ENCODE measurements at regions not wholly inside any gene's neighbourhood (a gene's known extent, or its start where the extent isn't known, plus 50 kb on each side); places are given as distances from the start of the nearest gene placed in this dataset.

DNA sequence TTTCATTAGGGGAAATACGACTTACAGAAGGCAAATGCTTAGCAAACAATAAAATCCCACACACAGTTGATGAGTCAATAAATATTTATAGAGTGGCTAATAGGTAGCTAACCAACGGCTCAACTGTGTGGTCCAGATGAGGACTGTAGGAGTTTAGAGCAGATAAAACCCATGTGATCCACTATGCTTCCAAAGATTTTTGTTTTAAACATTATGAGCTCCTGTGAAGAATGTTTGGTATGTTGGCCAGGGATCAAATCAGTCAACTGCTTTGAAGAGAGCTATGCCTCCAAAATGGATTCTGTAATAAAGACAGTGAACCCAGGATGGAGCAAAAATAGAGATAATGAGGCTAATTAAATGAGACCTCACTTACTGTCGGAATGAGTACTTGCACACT, 72.3 kb upstream of the COL11A1 start:
- 33 to 49% methylated on average over 3 of the region's 3 CpGs for WGBS, 2 donors
- no peak for TF ChIP-seq EP300 (IDR thresholded peaks at IDR 0.05)
- TF ChIP-seq POLR2A (IDR thresholded peaks at IDR 0.05), result no peak
- TF ChIP-seq POLR2AphosphoS5 (IDR thresholded peaks at IDR 0.05), result no peak
- H3K36me3 ChIP-seq, result no peaks in the 10 kb centered on the region
- DNase-seq, result no peak
- H3K9me3 ChIP-seq, result no peaks in the 10 kb centered on the region
- no peaks in the 10 kb centered on the region for H3K27me3 ChIP-seq
- peaks cover 0 to 6% (median 1%) of the 10 kb centered on the region in 4 donors for H3K4me1 ChIP-seq
- no peak overlapping the region for H3K27ac ChIP-seq
- H3K4me3 ChIP-seq, result no peak overlapping the region
- intact Hi-C loops (cut with DNase I), result no loop called here

GRCh38 chr1:103177108-103177775, 68.9 kb upstream of the COL11A1 start:
- 75% methylated on average over 6 of the region's 6 CpGs for WGBS, 2 donors
- Histone ChIP-seq H3K4me3 (no peak overlapping the region), H3K27me3 (no peaks in the 10 kb centered on the region), H3K36me3 (no peaks in the 10 kb centered on the region), H3K4me1 (peaks cover 0 to 6% (median 1%) of the 10 kb centered on the region in 4 donors), H3K27ac (no peak overlapping the region), H3K9me3 (no peaks in the 10 kb centered on the region)
- intact Hi-C loops (cut with DNase I), result no loop called here
- TF ChIP-seq POLR2AphosphoS5 (IDR thresholded peaks at IDR 0.05) (no peak), EP300 (IDR thresholded peaks at IDR 0.05) (no peak), CTCF (IDR thresholded peaks at IDR 0.05) (no peak), POLR2A (IDR thresholded peaks at IDR 0.05) (no peak)
- no peak for DNase-seq

DNA sequence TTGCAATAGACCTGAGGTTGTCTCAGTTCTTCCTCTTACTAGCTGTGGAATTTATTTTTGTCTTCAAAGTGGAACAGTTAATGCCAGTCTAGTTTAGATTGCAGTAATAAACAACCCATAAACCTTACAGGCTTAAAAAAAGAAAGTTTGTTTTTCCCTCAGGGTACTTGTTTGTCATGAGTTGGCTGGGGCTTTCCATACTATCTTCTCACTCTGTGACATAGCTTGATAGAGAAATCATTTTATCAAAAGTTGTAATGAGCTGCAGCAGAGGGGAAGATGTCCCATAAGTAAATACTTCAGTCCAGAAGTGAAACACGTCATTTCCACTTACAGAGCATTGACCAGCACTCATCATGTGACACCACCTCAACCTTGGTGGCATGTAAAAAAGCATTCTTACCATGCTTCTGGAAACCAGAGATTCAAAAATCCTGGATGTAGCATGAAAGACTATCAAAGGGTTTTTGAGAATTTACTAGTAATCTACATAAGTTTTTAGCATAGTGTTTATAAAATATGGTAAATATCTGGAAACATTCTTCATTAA, 62.8 kb upstream of the COL11A1 start:
- intact Hi-C loops (cut with DNase I), result no loop called here
- Histone ChIP-seq H3K4me3 (no peak overlapping the region), H3K9me3 (no peaks in the 10 kb centered on the region), H3K27me3 (no peaks in the 10 kb centered on the region), H3K27ac (no peak overlapping the region), H3K36me3 (no peaks in the 10 kb centered on the region), H3K4me1 (no peaks in the 10 kb centered on the region)
- WGBS, 2 donors, result 7 to 64% methylated on average over 1 of the region's 1 CpG
- no peak for DNase-seq
- TF ChIP-seq EP300 (IDR thresholded peaks at IDR 0.05), result no peak
- TF ChIP-seq POLR2AphosphoS5 (IDR thresholded peaks at IDR 0.05), result no peak
- no peak for TF ChIP-seq CTCF (IDR thresholded peaks at IDR 0.05)
- no peak for TF ChIP-seq POLR2A (IDR thresholded peaks at IDR 0.05)

GRCh38 chr1:103170609-103171008, 62.3 kb upstream of the COL11A1 start:
- H3K9me3 ChIP-seq, result no peaks in the 10 kb centered on the region
- TF ChIP-seq CTCF (IDR thresholded peaks at IDR 0.05) (no peak), POLR2AphosphoS5 (IDR thresholded peaks at IDR 0.05) (no peak), POLR2A (IDR thresholded peaks at IDR 0.05) (no peak), EP300 (IDR thresholded peaks at IDR 0.05) (no peak)
- intact Hi-C loops (cut with DNase I), result no loop called here
- DNase-seq, result no peak
- no peaks in the 10 kb centered on the region for H3K36me3 ChIP-seq
- H3K4me1 ChIP-seq, result no peaks in the 10 kb centered on the region
- no peak overlapping the region for H3K4me3 ChIP-seq
- no peak overlapping the region for H3K27ac ChIP-seq
- 86 to 91% methylated on average over 7 of the region's 7 CpGs for WGBS, 2 donors
- no peaks in the 10 kb centered on the region for H3K27me3 ChIP-seq

GRCh38 chr1:103162360-103162759, 54.0 kb upstream of the COL11A1 start:
- no peak for TF ChIP-seq POLR2A (IDR thresholded peaks at IDR 0.05)
- TF ChIP-seq CTCF (IDR thresholded peaks at IDR 0.05), result no peak
- TF ChIP-seq POLR2AphosphoS5 (IDR thresholded peaks at IDR 0.05), result no peak
- Histone ChIP-seq H3K27ac (no peak overlapping the region), H3K4me1 (no peaks in the 10 kb centered on the region), H3K4me3 (no peak overlapping the region), H3K9me3 (no peaks in the 10 kb centered on the region), H3K27me3 (no peaks in the 10 kb centered on the region), H3K36me3 (no peaks in the 10 kb centered on the region)
- WGBS, 2 donors, result 52 to 62% methylated on average over 2 of the region's 2 CpGs
- intact Hi-C loops (cut with DNase I), result no loop called here
- no peak for DNase-seq

Data from sigmoid colon (tissue), 6 donors.